RWPE2 (cell line): ENCODE measurements at regions not wholly inside any gene's neighbourhood (a gene's known extent, or its start where the extent isn't known, plus 50 kb on each side); places are given as distances from the start of the nearest gene placed in this dataset.

Experiments
- ATAC-seq: fragments of 200-7000 bp; cut with Tn5 transposase; 3 replicates; pipeline ENCODE4 v1.9.1; 2021; ENCODE audit warnings: low read depth
- DNase-seq: peaks from one replicate; pipeline ENCODE4 v3.0.0-alpha.2; 2020; ENCODE audit warnings: low spot score
- H3K27ac ChIP-seq: fragments of 450-650 bp; 2 replicates; pipeline ENCODE4 v1.5.1; 2017; ENCODE audit warnings: mild to moderate bottlenecking; ENCODE audit not compliant: poor library complexity, severe bottlenecking
- H3K27me3 ChIP-seq: fragments of 250-450 bp; sonication (Bioruptor Pico); 2 replicates; pipeline ENCODE4 v1.5.1; 2021; ENCODE audit warnings: mild to moderate bottlenecking, moderate library complexity; ENCODE audit not compliant: insufficient read depth, poor library complexity, severe bottlenecking
- H3K36me3 ChIP-seq: fragments of 250-450 bp; sonication (Bioruptor Pico); 2 replicates; pipeline ENCODE4 v1.5.1; 2020; ENCODE audit warnings: low read depth, mild to moderate bottlenecking, moderate library complexity
- H3K4me1 ChIP-seq: fragments of 250-450 bp; sonication (Bioruptor Pico); 2 replicates; pipeline ENCODE4 v1.5.1; 2021; ENCODE audit warnings: mild to moderate bottlenecking, moderate library complexity; ENCODE audit not compliant: insufficient read depth, poor library complexity, severe bottlenecking
- H3K4me3 ChIP-seq: fragments of 250-450 bp; sonication (Bioruptor Pico); 2 replicates; pipeline ENCODE4 v1.5.1; 2021; ENCODE audit warnings: mild to moderate bottlenecking, moderate library complexity; ENCODE audit not compliant: severe bottlenecking
- H3K9me3 ChIP-seq: fragments of 250-450 bp; sonication (Bioruptor Pico); 2 replicates; pipeline ENCODE4 v1.5.1; 2021; ENCODE audit warnings: mild to moderate bottlenecking, moderate library complexity; ENCODE audit not compliant: severe bottlenecking
- TF ChIP-seq, protein P1 (sequence below): fragments of 450-650 bp; IDR thresholded peaks from one replicate; pipeline ENCODE4 v1.5.1; 2017; ENCODE audit warnings: mild to moderate bottlenecking, moderate library complexity; ENCODE audit not compliant: poor library complexity, severe bottlenecking

- Histone ChIP-seq H3K27me3 (no peaks in the 10 kb centered on the region), H3K36me3 (no peaks in the 10 kb centered on the region), H3K9me3 (no peaks in the 10 kb centered on the region), H3K4me3 (no peak overlapping the region), H3K27ac (no peak overlapping the region), H3K4me1 (no peaks in the 10 kb centered on the region)
- no peak for ATAC-seq
- TF ChIP-seq, protein P1, sequence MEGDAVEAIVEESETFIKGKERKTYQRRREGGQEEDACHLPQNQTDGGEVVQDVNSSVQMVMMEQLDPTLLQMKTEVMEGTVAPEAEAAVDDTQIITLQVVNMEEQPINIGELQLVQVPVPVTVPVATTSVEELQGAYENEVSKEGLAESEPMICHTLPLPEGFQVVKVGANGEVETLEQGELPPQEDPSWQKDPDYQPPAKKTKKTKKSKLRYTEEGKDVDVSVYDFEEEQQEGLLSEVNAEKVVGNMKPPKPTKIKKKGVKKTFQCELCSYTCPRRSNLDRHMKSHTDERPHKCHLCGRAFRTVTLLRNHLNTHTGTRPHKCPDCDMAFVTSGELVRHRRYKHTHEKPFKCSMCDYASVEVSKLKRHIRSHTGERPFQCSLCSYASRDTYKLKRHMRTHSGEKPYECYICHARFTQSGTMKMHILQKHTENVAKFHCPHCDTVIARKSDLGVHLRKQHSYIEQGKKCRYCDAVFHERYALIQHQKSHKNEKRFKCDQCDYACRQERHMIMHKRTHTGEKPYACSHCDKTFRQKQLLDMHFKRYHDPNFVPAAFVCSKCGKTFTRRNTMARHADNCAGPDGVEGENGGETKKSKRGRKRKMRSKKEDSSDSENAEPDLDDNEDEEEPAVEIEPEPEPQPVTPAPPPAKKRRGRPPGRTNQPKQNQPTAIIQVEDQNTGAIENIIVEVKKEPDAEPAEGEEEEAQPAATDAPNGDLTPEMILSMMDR, result no peak
- DNase-seq, result no peak
Observed at GRCh38 chr21:15560383-15561056, 169.3 kb upstream of the USP25 start.

GRCh38 chr21:15562748-15563147 is 167.0 kb upstream of the USP25 start:
- TF ChIP-seq, protein P1, result no peak
- Histone ChIP-seq H3K27me3 (no peaks in the 10 kb centered on the region), H3K36me3 (no peaks in the 10 kb centered on the region), H3K27ac (no peak overlapping the region), H3K9me3 (no peaks in the 10 kb centered on the region), H3K4me3 (no peak overlapping the region), H3K4me1 (no peaks in the 10 kb centered on the region)
- ATAC-seq (no peak), DNase-seq (no peak)

DNA sequence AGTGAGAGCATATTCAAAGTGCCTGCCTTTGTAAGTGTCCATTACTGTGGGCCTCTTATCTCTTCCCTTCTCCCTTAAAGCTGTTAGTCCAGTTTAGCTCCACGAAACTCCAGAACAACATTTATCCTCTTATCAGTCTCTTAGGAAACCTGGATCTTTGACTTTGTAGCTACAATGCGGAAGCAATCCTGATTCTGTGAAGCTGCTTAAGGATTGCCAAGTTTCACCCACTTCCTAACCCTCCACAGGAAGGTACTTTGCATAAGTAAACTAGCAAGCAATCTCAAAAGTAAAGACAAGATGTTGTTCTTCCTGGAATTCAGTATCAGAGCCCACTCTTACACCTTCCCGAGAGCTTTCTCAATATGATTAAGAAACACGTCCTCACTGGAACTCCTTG is 164.9 kb upstream of the USP25 start:
- no peak overlapping the region for H3K4me3 ChIP-seq
- DNase-seq, result no peak
- no peak for ATAC-seq
- H3K36me3 ChIP-seq, result no peaks in the 10 kb centered on the region
- TF ChIP-seq, protein P1, result no peak
- H3K4me1 ChIP-seq, result no peaks in the 10 kb centered on the region
- no peak overlapping the region for H3K27ac ChIP-seq
- H3K9me3 ChIP-seq, result no peaks in the 10 kb centered on the region
- H3K27me3 ChIP-seq, result peaks cover 7% of the 10 kb centered on the region

GRCh38 chr21:15566703-15567102 is 163.1 kb upstream of the USP25 start:
- Histone ChIP-seq H3K27me3 (peaks cover 7% of the 10 kb centered on the region), H3K9me3 (no peaks in the 10 kb centered on the region), H3K4me1 (no peaks in the 10 kb centered on the region), H3K27ac (no peak overlapping the region), H3K36me3 (no peaks in the 10 kb centered on the region), H3K4me3 (no peak overlapping the region)
- no peak for ATAC-seq
- TF ChIP-seq, protein P1, result no peak
- DNase-seq, result no peak

DNA sequence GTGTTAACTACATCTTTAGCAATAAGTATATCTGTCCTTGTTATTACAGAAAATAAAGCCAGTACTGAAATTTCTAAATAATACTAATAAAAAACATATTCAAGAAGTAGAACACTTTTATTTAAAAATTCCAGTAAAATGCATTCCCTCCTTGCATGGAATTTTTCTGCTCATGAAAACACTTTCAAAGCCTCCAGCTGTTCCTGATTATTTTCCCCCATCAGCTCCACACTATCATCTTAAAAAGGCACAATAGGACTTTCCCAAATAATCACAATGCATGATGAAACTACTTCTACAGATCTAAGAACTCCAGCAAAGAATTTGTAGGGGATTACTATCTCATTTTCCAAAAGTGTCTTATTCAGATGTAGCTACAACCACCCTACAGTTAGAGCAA is 162.6 kb upstream of the USP25 start:
- no peak overlapping the region for H3K4me3 ChIP-seq
- no peak for ATAC-seq
- no peaks in the 10 kb centered on the region for H3K4me1 ChIP-seq
- peaks cover 7% of the 10 kb centered on the region for H3K27me3 ChIP-seq
- H3K9me3 ChIP-seq, result no peaks in the 10 kb centered on the region
- no peaks in the 10 kb centered on the region for H3K36me3 ChIP-seq
- no peak for DNase-seq
- TF ChIP-seq, protein P1, result no peak
- H3K27ac ChIP-seq, result no peak overlapping the region
